Tibial nerve (tissue), 4 donors: ENCODE measurements at regions not wholly inside any gene's neighbourhood (a gene's known extent, or its start where the extent isn't known, plus 50 kb on each side); places are given as distances from the start of the nearest gene placed in this dataset.

Experiments
- EP300 ChIP-seq, 2 donors: sonication (generic); formaldehyde crosslinking; IDR thresholded peaks; one replicate each; pipeline ENCODE4 v1.6.1; 2017; ENCODE audit warnings: antibody characterized with exemption in 2 of 2, mild to moderate bottlenecking in 1 of 2
- POLR2A ChIP-seq, 2 donors: fragments of 450-650 bp; IDR thresholded peaks; one replicate each; pipeline ENCODE4 v1.6.1; 2017; ENCODE audit warnings: antibody characterized with exemption in 2 of 2, mild to moderate bottlenecking in 2 of 2, moderate library complexity in 2 of 2
- TF ChIP-seq, protein P1 (sequence below), 5 experiments: fragments of 200-600 bp in 3 of 5; fragments of 450-650 bp in 2 of 5; sonication (generic) in 3 of 5; IDR thresholded peaks; one replicate each; pipeline ENCODE4 v1.5.1; 2016 to 2019; ENCODE audit warnings: antibody characterized with exemption in 5 of 5, mild to moderate bottlenecking in 3 of 5, moderate library complexity in 2 of 5

- TF ChIP-seq, protein P1, sequence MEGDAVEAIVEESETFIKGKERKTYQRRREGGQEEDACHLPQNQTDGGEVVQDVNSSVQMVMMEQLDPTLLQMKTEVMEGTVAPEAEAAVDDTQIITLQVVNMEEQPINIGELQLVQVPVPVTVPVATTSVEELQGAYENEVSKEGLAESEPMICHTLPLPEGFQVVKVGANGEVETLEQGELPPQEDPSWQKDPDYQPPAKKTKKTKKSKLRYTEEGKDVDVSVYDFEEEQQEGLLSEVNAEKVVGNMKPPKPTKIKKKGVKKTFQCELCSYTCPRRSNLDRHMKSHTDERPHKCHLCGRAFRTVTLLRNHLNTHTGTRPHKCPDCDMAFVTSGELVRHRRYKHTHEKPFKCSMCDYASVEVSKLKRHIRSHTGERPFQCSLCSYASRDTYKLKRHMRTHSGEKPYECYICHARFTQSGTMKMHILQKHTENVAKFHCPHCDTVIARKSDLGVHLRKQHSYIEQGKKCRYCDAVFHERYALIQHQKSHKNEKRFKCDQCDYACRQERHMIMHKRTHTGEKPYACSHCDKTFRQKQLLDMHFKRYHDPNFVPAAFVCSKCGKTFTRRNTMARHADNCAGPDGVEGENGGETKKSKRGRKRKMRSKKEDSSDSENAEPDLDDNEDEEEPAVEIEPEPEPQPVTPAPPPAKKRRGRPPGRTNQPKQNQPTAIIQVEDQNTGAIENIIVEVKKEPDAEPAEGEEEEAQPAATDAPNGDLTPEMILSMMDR (IDR thresholded peaks at IDR 0.05): no peak
- TF ChIP-seq POLR2A (IDR thresholded peaks at IDR 0.05) (no peak), EP300 (IDR thresholded peaks at IDR 0.05) (no peak)
Measured at GRCh38 chr13:109436841-109437240, 349.5 kb downstream of the IRS2 start.
